Kasumi-1 (cell line): ENCODE measurements at regions not wholly inside any gene's neighbourhood (a gene's known extent, or its start where the extent isn't known, plus 50 kb on each side); places are given as distances from the start of the nearest gene placed in this dataset.

Experiments
- DNase-seq, 2 experiments: peaks; one replicate each; lab custom pipeline; 2025; lab: John Stamatoyannopoulos, UW

DNA sequence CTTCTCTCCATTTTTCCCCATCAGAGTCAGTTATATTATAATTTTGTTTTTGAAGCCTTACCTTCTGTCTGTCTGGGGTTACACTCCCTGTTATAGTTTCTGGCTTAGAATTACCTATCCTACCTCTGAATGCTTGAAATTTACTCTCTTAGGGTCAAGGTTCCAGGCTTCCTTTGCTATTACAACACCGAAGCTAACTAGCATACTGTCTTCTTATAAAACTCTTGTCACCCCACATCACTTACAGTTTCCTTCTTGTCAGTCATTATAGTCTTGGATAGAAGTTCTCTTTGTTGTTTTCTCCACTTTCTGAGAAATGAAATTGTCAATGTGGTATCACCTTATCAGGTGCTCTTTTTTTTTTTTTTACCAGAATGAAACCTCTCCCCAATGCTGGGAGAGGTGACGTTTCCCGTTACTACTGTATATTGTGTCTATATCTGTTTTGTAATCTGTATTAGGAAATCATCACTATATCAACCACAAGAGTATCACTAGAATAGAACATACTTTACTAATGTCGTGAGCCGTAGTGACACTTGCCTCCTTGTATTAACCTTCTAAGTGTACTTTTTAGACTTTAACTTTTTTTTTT is 69.2 kb upstream of the PSMA6 start:
- DNase-seq: no peak

DNA sequence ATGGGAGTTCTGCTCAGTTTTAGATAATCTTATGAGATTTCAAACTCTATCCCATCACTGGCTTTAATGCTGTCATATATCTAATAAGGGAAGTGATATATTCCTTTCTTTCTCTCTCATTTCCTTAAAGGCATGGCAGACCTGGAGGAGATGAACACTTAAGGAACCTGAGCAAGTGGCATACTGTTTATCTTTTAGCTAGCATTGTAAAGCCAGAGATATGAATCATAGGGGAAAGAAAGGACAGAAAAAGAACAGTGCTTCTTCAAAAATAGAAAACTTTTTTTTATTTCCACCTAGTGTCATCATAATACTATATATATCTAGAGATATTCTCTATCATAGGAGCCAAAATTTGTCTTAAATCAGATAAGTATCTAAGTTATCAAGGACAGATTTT is 68.3 kb upstream of the PSMA6 start:
- no peak for DNase-seq

DNA sequence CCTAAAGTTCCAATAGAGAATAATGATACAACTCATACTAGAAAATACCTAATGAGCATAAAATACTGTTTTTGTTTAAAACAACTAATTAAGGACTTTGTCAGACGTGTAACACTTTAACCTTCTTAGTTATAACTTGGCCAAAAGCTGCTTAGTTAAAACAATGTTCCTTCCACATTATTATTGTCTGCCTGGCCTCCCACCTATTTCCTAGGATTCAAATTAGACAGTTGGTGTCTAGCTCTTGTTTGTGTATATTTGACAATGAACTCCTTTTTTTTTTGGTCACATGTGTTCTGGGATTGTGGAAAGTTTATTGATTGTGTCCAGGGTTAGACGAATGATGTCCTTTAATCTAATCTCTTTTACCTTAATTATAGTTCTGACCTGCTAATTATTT is 67.6 kb upstream of the PSMA6 start:
- no peak for DNase-seq

DNA sequence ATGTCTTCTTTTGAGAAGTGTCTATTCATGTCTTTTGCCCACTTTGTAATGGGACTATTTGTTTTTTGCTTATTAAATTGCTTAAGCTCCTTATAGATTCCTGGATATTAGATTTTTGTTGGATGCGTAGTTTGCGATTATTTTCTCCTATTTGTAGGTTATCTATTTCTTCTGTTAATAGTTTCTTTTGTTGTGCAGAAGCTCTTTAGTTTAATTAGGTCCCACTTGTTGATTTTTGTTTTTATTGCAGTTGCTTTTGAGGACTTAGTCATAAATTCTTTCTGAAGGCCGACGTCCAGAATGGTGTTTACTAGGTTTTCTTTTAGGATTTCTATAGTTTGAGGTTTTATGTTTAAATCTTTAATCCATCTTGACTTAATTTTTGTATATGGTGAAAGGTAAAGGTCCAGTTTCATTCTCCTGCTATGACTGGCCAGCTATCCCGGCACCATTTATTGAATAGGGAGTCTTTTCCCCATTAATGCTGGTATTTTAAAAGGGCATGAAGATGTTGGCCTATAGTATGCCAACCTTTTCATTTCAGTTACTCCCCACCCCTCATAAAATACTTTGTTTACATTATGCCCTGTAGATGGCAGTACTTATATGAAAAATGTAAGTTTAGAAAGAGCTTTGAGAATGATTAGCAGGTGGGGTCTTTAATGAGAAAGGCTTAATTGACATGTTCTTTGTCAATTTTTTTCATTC is 62.9 kb upstream of the PSMA6 start:
- peak; percentile 57 to 71 for DNase-seq

DNA sequence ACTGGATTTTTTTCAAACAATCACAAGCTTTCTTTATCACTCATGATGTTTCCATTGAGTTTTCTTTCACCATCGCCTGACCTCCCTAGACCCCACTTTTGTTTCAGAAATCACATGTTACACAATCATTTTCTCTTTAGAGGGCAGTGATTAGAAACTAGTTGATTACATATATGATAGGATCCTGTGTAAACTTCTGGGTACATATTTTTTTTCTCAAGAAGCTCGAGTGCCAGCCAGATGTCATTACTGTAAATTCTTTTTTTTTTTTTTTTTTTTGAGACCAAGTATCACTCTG is 62.4 kb upstream of the PSMA6 start:
- no peak for DNase-seq

DNA sequence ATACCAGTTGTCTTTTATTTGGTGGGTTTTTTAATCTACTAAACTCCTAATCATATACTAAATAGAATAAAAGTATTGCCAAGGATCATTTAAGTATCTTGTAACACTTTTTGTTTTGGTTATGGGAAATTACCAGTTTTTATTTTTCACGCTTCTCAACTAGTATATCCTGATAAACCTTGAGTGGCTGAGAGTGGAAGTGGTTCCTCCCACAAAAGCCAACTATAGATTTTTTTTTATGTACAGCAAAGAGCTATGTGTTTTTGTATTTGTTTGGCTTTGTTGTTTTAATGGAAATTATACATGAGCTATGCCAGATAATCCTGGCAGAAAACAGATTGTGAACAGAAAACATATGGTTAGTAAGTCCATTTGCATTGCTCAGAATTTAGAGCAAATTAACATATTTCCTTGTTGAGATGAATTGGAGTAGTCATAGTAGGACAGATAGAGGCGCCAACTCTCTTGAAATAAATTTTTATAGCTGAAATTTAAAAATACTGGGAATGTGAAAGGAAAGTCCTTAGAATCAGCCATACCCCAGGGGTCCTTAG is 60.9 kb upstream of the PSMA6 start:
- no peak for DNase-seq

DNA sequence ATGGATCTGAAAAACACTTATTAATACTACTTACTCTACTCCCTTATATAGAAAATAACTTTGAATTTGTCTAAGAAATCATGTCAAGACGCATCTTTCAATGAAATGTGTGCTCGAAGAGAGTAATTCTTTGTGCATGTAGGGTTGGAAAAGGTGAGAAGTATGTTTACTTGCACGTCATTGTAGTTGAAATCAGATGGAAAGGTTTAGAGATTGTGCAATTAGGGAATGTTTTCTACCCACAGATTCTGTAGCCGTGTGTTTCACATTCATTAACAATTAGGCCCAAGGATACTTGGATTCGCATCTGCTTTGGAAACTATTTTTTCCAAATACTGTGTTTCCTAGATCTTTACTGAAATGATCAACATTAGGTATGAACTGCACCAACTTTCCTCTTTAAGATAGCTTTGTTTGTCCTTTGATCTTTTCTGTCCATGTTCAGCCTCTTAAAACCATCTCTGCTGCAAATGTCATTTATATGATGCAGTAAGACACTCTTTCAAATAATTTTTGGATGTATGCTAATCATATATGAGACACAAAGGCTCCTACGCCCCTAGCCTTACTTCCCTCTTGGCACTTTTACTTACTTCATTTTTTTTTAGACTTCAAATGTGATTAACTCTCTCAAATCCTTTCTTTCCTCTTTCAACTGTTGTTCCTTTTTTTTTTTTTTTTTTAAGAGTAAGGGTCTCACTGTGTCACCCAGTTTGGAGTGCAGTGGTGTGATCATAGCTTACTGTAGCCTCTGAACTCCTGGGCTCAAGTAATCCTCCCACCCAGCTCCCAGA is 58.0 kb upstream of the PSMA6 start:
- DNase-seq: no peak

DNA sequence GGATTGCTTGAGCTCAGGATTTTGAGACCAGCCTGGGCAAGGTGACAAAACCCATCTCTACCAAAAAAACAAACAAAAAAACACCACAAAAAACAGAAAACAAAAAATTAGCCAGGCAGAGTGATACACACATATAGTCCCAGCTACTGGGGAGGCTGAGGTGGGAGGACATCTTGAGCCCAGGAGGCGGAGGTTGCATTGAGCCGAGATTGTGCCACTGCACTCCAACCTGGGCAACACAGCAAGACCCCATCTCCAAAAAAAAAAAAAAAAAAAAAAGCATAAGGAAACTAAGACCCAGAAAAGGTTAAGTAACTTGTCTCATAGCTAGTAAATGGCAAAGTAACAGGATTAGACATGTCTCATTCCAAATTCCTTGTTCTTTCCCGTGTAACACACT is 56.3 kb upstream of the PSMA6 start:
- no peak for DNase-seq

DNA sequence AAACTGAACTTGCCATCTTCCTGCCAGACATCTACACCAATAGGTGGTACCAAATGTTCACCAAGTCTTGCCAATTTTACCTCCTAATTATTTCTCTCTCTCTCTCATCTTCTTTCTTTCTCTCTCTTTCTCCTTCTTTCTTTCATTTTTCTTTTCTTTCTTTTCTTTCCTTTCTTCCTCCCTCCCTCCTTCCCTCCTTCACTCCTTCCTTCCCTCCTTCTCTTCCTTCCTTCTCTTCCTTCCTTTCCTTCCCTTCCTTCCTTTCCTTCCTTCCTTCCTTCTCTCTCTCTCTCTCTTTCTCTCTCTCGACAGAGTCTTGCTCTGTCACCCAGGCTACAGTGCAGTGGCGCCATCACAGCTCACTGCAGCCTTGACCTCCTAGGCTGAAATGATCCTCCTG is 55.4 kb upstream of the PSMA6 start:
- DNase-seq: no peak

DNA sequence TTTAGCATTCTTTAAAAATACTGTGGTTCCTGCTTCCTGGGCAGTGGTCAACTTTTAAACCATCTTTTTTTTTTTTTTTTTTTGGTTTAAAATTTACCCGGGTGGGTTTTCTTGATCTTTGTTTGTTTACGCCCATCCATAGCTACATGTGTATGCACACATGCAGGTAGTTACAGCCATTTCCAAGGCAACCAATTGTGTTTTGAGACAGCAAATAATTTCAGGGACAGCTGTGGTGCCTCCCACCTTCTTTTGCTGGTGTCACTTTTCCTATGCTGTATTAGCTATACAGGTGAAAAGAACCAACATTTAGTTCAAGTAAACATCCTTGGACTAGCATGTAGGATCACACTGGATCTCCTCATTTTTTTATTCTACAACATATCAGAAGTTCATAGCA is 52.0 kb upstream of the PSMA6 start:
- no peak for DNase-seq
